Neutrophil (primary cell): ENCODE measurements at regions not wholly inside any gene's neighbourhood (a gene's known extent, or its start where the extent isn't known, plus 50 kb on each side); places are given as distances from the start of the nearest gene placed in this dataset.

Experiments
- H3K27ac ChIP-seq: fragments of 200-600 bp; sonication (generic); 2 replicates; pipeline ENCODE4 v1.5.1; 2016; ENCODE audit warnings: mild to moderate bottlenecking, moderate library complexity
- H3K27me3 ChIP-seq: fragments of 200-600 bp; sonication (generic); 2 replicates; pipeline ENCODE4 v1.6.0; 2016; ENCODE audit warnings: mild to moderate bottlenecking
- H3K36me3 ChIP-seq: fragments of 200-600 bp; sonication (generic); 2 replicates; pipeline ENCODE4 v1.5.1; 2017
- H3K4me1 ChIP-seq, 2 experiments: fragments of 200-600 bp in 1 of 2; sonication (generic) in 1 of 2; 1 replicate in 1 of 2; 2 replicates in 1 of 2; pipeline versions ENCODE4 v1.5.1 to v1.6.1; 2013 to 2016; ENCODE audit warnings: low read depth in 1 of 2, low read length in 1 of 2, mild to moderate bottlenecking in 1 of 2, moderate library complexity in 1 of 2; ENCODE audit not compliant: control insufficient read depth in 1 of 2, insufficient read depth in 1 of 2
- H3K4me3 ChIP-seq, 2 experiments: fragments of 200-600 bp in 1 of 2; sonication (generic) in 1 of 2; 1 replicate in 1 of 2; 2 replicates in 1 of 2; pipeline ENCODE4 v1.5.1; 2013 to 2016; ENCODE audit warnings: low read depth in 1 of 2, low read length in 1 of 2, mild to moderate bottlenecking in 1 of 2, moderate library complexity in 1 of 2
- H3K9me3 ChIP-seq: fragments of 200-600 bp; sonication (generic); 2 replicates; pipeline ENCODE4 v1.5.1; 2016
- CTCF ChIP-seq: fragments of 200-600 bp; sonication (generic); IDR thresholded peaks from 2 replicates; pipeline ENCODE4 v1.5.1; 2016; ENCODE audit warnings: antibody characterized with exemption

- H3K4me1 ChIP-seq, result no peaks in the 10 kb centered on the region
- no peaks in the 10 kb centered on the region for H3K9me3 ChIP-seq
- no peaks in the 10 kb centered on the region for H3K27me3 ChIP-seq
- no peak overlapping the region for H3K4me3 ChIP-seq
- H3K27ac ChIP-seq, result no peak overlapping the region
- no peaks in the 10 kb centered on the region for H3K36me3 ChIP-seq
- TF ChIP-seq CTCF, result no peak
Measured at GRCh38 chr5:99651298-99651697, 722.5 kb upstream of the CHD1 start.

GRCh38 chr5:99646011-99646647 lies 717.3 kb upstream of the CHD1 start:
- H3K27ac ChIP-seq, result no peak overlapping the region
- TF ChIP-seq CTCF, result no peak
- H3K4me3 ChIP-seq, result no peak overlapping the region
- H3K9me3 ChIP-seq, result no peaks in the 10 kb centered on the region
- no peaks in the 10 kb centered on the region for H3K4me1 ChIP-seq
- no peaks in the 10 kb centered on the region for H3K27me3 ChIP-seq
- no peaks in the 10 kb centered on the region for H3K36me3 ChIP-seq

GRCh38 chr5:99644822-99645221 lies 716.0 kb upstream of the CHD1 start:
- H3K4me3 ChIP-seq, result no peak overlapping the region
- no peaks in the 10 kb centered on the region for H3K36me3 ChIP-seq
- no peak for TF ChIP-seq CTCF
- no peaks in the 10 kb centered on the region for H3K9me3 ChIP-seq
- H3K27me3 ChIP-seq, result no peaks in the 10 kb centered on the region
- H3K4me1 ChIP-seq, result no peaks in the 10 kb centered on the region
- H3K27ac ChIP-seq, result no peak overlapping the region

- no peak for TF ChIP-seq CTCF
- Histone ChIP-seq H3K27me3 (no peaks in the 10 kb centered on the region), H3K36me3 (no peaks in the 10 kb centered on the region), H3K4me1 (no peaks in the 10 kb centered on the region), H3K27ac (no peak overlapping the region), H3K4me3 (no peak overlapping the region), H3K9me3 (no peaks in the 10 kb centered on the region)
Measured at GRCh38 chr5:99640646-99641045, 711.8 kb upstream of the CHD1 start.

- TF ChIP-seq CTCF, result no peak
- no peaks in the 10 kb centered on the region for H3K27me3 ChIP-seq
- H3K4me3 ChIP-seq, result no peak overlapping the region
- no peaks in the 10 kb centered on the region for H3K36me3 ChIP-seq
- no peaks in the 10 kb centered on the region for H3K4me1 ChIP-seq
- H3K27ac ChIP-seq, result no peak overlapping the region
- H3K9me3 ChIP-seq, result no peaks in the 10 kb centered on the region
Measured at GRCh38 chr5:99639905-99640304, 711.1 kb upstream of the CHD1 start.

- Histone ChIP-seq H3K4me3 (no peak overlapping the region), H3K36me3 (no peaks in the 10 kb centered on the region), H3K27me3 (no peaks in the 10 kb centered on the region), H3K27ac (no peak overlapping the region), H3K4me1 (no peaks in the 10 kb centered on the region), H3K9me3 (no peaks in the 10 kb centered on the region)
- no peak for TF ChIP-seq CTCF
Measured at GRCh38 chr5:99636663-99637062, 707.9 kb upstream of the CHD1 start.
